Thoracic aorta (tissue), 2 donors: ENCODE measurements at regions not wholly inside any gene's neighbourhood (a gene's known extent, or its start where the extent isn't known, plus 50 kb on each side); places are given as distances from the start of the nearest gene placed in this dataset.

Experiments used
- ATAC-seq: fragments of 150-250 bp; one replicate; pipeline ENCODE4 v1.8.0; 2017; ENCODE audit warnings: low read depth; ENCODE audit not compliant: insufficient number of reproducible peaks, low FRiP score
- DNase-seq: peaks from one replicate; pipeline ENCODE4 v3.0.0-alpha.2; 2020; ENCODE audit warnings: low spot score
- H3K27ac ChIP-seq, 2 donors: fragments of 200-600 bp; sonication (generic); 1 replicate in 1 of 2; 2 replicates in 1 of 2; pipeline ENCODE4 v1.5.1; 2016; ENCODE audit warnings: mild to moderate bottlenecking in 2 of 2, moderate library complexity in 2 of 2
- H3K27me3 ChIP-seq: fragments of 200-600 bp; sonication (generic); replicated peaks from 2 replicates; pipeline ENCODE4 v1.6.0; 2016; ENCODE audit warnings: mild to moderate bottlenecking; ENCODE audit not compliant: insufficient read depth
- H3K36me3 ChIP-seq: fragments of 200-600 bp; sonication (generic); one replicate; pipeline ENCODE4 v1.5.1; 2016
- H3K4me1 ChIP-seq, 2 donors: fragments of 200-600 bp; sonication (generic); 1 replicate in 1 of 2; 2 replicates in 1 of 2; pipeline versions ENCODE4 v1.5.1 to v1.6.0; 2016; ENCODE audit warnings: low read depth in 2 of 2, mild to moderate bottlenecking in 1 of 2; ENCODE audit not compliant: control insufficient read depth in 1 of 2
- H3K4me3 ChIP-seq: fragments of 200-600 bp; sonication (generic); 2 replicates; pipeline ENCODE4 v1.5.1; 2016; ENCODE audit warnings: mild to moderate bottlenecking
- H3K9me3 ChIP-seq: fragments of 200-600 bp; sonication (generic); 2 replicates; pipeline ENCODE4 v1.5.1; 2016
- TF ChIP-seq, protein P1 (sequence below): fragments of 200-600 bp; sonication (generic); IDR thresholded peaks from one replicate; pipeline ENCODE4 v1.5.1; 2019; ENCODE audit warnings: antibody characterized with exemption

DNA sequence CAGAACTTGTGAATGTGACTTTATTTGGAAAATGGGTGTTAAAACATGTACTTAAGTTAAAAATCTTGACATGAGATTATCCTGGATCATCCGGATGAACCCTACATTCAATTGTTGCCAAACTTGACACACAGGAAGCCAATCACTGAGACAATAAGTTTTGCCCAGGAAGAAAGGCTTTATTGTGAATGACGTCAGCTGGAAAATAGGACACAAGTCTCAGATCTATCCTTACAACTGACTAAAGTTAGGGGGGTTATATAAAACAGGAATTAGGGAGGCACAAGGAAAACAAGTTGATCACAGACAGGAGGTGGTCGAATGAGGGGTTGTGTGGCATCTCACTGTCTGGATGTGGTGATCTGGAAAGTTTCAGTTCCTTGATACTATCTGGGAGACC lies 126.9 kb downstream of the TTC8 start:
- Histone ChIP-seq H3K27ac (no peak overlapping the region), H3K27me3 (no peaks in the 10 kb centered on the region), H3K4me3 (no peak overlapping the region), H3K9me3 (no peaks in the 10 kb centered on the region), H3K4me1 (no peaks in the 10 kb centered on the region), H3K36me3 (no peaks in the 10 kb centered on the region)
- TF ChIP-seq, protein P1, sequence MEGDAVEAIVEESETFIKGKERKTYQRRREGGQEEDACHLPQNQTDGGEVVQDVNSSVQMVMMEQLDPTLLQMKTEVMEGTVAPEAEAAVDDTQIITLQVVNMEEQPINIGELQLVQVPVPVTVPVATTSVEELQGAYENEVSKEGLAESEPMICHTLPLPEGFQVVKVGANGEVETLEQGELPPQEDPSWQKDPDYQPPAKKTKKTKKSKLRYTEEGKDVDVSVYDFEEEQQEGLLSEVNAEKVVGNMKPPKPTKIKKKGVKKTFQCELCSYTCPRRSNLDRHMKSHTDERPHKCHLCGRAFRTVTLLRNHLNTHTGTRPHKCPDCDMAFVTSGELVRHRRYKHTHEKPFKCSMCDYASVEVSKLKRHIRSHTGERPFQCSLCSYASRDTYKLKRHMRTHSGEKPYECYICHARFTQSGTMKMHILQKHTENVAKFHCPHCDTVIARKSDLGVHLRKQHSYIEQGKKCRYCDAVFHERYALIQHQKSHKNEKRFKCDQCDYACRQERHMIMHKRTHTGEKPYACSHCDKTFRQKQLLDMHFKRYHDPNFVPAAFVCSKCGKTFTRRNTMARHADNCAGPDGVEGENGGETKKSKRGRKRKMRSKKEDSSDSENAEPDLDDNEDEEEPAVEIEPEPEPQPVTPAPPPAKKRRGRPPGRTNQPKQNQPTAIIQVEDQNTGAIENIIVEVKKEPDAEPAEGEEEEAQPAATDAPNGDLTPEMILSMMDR, result no peak
- DNase-seq, result no peak
- ATAC-seq, result no peak

DNA sequence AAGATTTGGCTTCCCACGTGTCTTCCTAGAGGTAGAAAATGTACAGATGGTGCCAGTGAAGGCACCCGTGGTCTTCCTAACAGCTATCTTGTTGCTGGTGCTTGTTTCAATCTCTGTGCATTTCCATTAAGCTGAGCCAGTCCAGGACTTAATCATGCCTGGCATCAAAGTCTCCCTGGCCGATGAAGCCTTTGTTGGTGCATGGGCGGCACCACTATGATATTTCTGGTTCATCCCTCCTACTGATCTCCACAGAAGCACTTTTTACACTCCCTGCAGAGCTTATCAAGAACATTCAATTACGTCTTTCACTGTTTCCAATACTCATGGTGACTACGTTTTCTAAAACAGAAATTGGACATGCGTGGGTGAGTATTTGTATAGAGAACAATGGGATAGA lies 128.4 kb downstream of the TTC8 start:
- H3K9me3 ChIP-seq, result no peaks in the 10 kb centered on the region
- no peak overlapping the region for H3K4me3 ChIP-seq
- H3K4me1 ChIP-seq, result no peaks in the 10 kb centered on the region
- H3K36me3 ChIP-seq, result no peaks in the 10 kb centered on the region
- DNase-seq (no peak), ATAC-seq (no peak)
- H3K27ac ChIP-seq, result no peak overlapping the region
- no peaks in the 10 kb centered on the region for H3K27me3 ChIP-seq
- TF ChIP-seq, protein P1, result no peak

DNA sequence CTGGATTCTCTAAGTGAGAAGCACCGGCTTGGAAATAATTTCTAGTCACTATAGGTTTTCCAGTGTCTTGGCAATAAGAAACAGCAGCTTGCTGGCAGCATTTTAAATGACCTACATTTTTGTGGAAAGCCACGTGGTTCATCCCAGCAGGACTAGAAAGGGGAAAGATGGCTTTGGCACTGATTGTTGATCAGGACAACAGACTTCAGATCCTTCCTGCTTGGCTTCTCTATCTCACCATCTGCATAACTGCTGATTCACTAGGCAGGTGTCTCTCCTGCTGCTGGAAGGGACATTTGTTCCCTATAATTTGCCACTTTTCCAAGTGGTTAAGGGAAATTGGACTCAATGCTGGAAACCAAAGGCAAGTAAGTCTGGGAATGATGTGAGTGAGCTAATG lies 131.0 kb downstream of the TTC8 start:
- H3K36me3 ChIP-seq, result no peaks in the 10 kb centered on the region
- H3K27ac ChIP-seq, result no peak overlapping the region
- TF ChIP-seq, protein P1, result no peak
- no peaks in the 10 kb centered on the region for H3K4me1 ChIP-seq
- H3K9me3 ChIP-seq, result no peaks in the 10 kb centered on the region
- H3K27me3 ChIP-seq, result no peaks in the 10 kb centered on the region
- H3K4me3 ChIP-seq, result no peak overlapping the region
- ATAC-seq, result no peak
- no peak for DNase-seq

DNA sequence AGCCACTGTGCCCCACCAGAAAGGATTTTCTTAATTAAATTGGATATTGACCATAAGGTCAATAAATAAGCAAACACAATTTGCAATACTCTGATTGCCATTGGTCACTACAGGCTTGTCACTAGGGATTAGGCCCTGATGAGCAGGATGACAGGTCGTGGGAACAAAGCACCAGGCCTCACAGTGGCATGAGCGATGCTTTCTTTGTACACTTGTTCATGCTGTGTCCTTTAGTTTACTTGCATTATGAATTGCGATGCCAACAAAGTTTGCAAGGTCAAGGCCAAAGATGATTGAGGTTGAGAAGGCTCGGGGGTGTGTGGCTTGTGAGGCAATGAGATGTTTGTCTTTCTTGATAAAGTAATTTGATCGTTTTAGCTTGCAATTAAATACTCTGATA lies 136.0 kb downstream of the TTC8 start:
- no peak for DNase-seq
- H3K9me3 ChIP-seq, result no peaks in the 10 kb centered on the region
- TF ChIP-seq, protein P1, result no peak
- H3K4me1 ChIP-seq, result no peaks in the 10 kb centered on the region
- H3K27me3 ChIP-seq, result no peaks in the 10 kb centered on the region
- no peak for ATAC-seq
- H3K36me3 ChIP-seq, result no peaks in the 10 kb centered on the region
- no peak overlapping the region for H3K27ac ChIP-seq
- no peak overlapping the region for H3K4me3 ChIP-seq

DNA sequence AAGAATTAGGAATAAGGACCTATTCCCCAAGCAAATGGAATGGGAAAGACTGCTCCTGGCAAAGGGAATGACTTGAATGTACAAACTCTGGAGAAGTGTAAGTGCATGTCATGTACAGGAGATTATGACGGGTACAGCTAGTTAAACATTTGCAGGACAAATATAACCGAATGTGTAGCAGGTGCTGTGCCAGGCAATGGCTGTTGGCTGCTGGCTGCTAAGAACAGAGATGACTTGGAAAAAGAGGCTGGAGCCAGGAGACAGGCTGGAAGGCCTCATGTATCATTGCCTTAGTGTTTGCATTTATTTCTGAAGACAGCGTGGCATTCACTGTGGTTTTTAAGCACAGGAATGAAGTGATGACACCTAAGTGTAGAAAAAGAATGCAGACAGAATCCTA lies 136.8 kb downstream of the TTC8 start:
- TF ChIP-seq, protein P1, result no peak
- no peaks in the 10 kb centered on the region for H3K27me3 ChIP-seq
- H3K27ac ChIP-seq, result no peak overlapping the region
- DNase-seq (no peak), ATAC-seq (no peak)
- no peak overlapping the region for H3K4me3 ChIP-seq
- no peaks in the 10 kb centered on the region for H3K36me3 ChIP-seq
- H3K4me1 ChIP-seq, result no peaks in the 10 kb centered on the region
- H3K9me3 ChIP-seq, result no peaks in the 10 kb centered on the region
